Testis (tissue), 2 donors: ENCODE measurements at regions not wholly inside any gene's neighbourhood (a gene's known extent, or its start where the extent isn't known, plus 50 kb on each side); places are given as distances from the start of the nearest gene placed in this dataset.

Experiments
- CTCF ChIP-seq, 3 experiments: fragments of 450-650 bp in 2 of 3; fragments of 200-600 bp in 1 of 3; sonication (generic) in 1 of 3; IDR thresholded peaks; one replicate each; pipeline ENCODE4 v1.5.1; 2016 to 2019; ENCODE audit warnings: antibody characterized with exemption in 3 of 3, mild to moderate bottlenecking in 2 of 3, moderate library complexity in 1 of 3
- POLR2A ChIP-seq: fragments of 450-650 bp; IDR thresholded peaks from one replicate; pipeline ENCODE4 v1.6.1; 2017; ENCODE audit warnings: antibody characterized with exemption, mild to moderate bottlenecking, moderate library complexity

GRCh38 chr7:124202546-124202945 lies 169.7 kb upstream of the TMEM229A start:
- no peak for TF ChIP-seq CTCF (IDR thresholded peaks at IDR 0.05)
- TF ChIP-seq POLR2A, result no peak
